Uterus (tissue), 2 donors: ENCODE measurements at regions not wholly inside any gene's neighbourhood (a gene's known extent, or its start where the extent isn't known, plus 50 kb on each side); places are given as distances from the start of the nearest gene placed in this dataset.

Experiments
- CTCF ChIP-seq, 4 experiments: fragments of 200-600 bp in 2 of 4; fragments of 450-650 bp in 2 of 4; sonication (generic) in 2 of 4; IDR thresholded peaks; one replicate each; pipeline ENCODE4 v1.5.1; 2016 to 2019; ENCODE audit warnings: antibody characterized with exemption in 4 of 4, mild to moderate bottlenecking in 2 of 4, moderate library complexity in 1 of 4
- POLR2A ChIP-seq, 2 donors: fragments of 450-650 bp; IDR thresholded peaks; one replicate each; pipeline ENCODE4 v1.6.1; 2016; ENCODE audit warnings: antibody characterized with exemption in 2 of 2, mild to moderate bottlenecking in 1 of 2, moderate library complexity in 1 of 2

- no peak for TF ChIP-seq CTCF (IDR thresholded peaks at IDR 0.05)
- no peak for TF ChIP-seq POLR2A (IDR thresholded peaks at IDR 0.05)
Observed at GRCh38 chr4:100129774-100130173, 60.5 kb downstream of the DDIT4L start.
